ENCODE measurements at regions not wholly inside any gene's neighbourhood (a gene's known extent, or its start where the extent isn't known, plus 50 kb on each side); places are given as distances from the start of the nearest gene placed in this dataset.
A peak's percentile ranks its signal among the peaks of the same experiment; 100 is the strongest.

DNA sequence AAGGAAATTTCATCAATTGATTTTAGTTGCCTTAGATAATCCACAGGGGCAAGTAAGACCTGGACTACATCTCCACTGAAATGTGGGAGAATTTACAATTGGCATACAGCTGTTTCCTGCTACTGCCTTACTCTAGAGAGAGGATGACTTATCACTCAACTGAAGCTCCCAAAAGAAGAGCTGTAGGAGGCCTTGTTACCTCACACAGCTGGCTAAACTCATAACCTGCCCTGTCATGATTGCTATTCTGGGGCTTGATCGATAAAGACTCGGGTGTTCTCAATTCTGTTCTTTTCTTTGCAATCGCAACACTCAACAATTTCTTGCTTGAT is 1396.4 kb downstream of the EFNB2 start:
- POLR2A ChIA-PET: no interaction called here

DNA sequence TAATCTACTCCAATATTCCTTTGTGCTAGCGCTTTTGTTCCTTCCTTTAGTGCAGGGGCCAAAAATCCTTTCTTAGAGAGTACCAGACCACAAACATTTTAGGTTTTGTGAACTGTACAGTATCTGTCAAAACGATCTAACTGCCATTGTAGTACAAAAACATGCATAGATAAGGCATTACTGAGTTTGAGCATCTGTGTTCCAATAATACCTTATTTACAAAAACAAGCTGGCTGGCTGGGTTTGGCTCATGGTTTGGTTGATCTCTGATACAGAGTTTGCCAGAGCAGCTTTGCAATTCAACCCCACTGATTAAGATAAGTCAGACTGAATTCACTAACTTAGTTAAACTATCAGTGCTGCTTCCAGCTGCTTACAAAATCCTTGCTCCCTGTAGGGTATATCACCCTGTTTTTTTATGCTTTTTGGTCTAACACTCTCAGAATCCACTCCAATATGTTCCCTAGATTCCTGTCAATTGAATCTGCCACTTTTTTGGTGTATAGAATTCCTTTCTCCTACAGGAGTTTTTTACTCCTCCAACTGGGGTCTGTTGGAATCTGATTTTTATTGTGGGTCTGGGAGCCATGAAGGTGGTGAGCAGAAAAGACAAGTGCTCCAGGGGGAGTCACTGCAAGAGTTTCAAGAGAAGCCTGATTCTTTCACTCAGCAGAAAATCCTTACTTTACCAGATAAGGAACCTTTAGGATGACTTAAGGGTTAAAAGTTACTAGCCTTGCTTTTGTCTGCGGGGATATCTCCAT is 1399.4 kb downstream of the EFNB2 start:
- peaks cover 13% of the 10 kb centered on the region for H3K4me1 Mint-ChIP-seq
- H3K27ac Mint-ChIP-seq: no peak overlapping the region
- peaks cover 3% of the 10 kb centered on the region for H3K27me3 Mint-ChIP-seq
- no peak overlapping the region for H3K4me3 Mint-ChIP-seq
- peaks cover 1% of the 10 kb centered on the region for H3K36me3 Mint-ChIP-seq
- H3K9me3 Mint-ChIP-seq: no peaks in the 10 kb centered on the region
- ATAC-seq (ENCODE audit: low read depth) (no peak), DNase-seq (no peak)
- POLR2A ChIA-PET: no interaction called here

More for the DNA sequence above, 1396.4 kb downstream of the EFNB2 start:
- Mint-ChIP-seq H3K4me1 (peaks cover 13% of the 10 kb centered on the region), H3K27ac (peak overlapping the region; percentile 92), H3K9me3 (no peaks in the 10 kb centered on the region), H3K27me3 (peaks cover 3% of the 10 kb centered on the region), H3K36me3 (peaks cover 1% of the 10 kb centered on the region), H3K4me3 (peak overlapping the region; percentile 90)
- peak; percentile 2 for ATAC-seq (ENCODE audit: low read depth)
- no peak for DNase-seq

DNA sequence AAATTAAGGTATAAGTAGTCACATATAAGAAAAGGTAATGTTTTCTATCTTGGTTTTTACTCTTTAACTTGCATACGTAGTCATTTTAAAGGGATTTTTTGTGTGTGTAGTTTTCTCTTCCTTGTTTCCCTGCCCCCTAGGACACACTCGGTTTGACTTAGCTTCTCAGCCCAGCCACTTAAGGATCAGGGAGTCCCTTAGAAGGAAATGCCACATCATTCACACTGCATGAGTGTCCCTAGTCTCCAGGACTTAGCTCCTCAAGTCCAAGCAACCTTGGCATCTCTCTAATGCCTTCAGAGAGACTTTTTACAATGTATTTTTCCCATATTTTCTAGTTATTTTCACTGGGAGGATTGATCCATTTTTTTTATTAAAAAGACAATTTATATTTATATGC is 1407.7 kb downstream of the EFNB2 start:
- no peak overlapping the region for H3K27ac Mint-ChIP-seq
- no peaks in the 10 kb centered on the region for H3K27me3 Mint-ChIP-seq
- no peaks in the 10 kb centered on the region for H3K9me3 Mint-ChIP-seq
- no peak for ATAC-seq (ENCODE audit: low read depth)
- no peaks in the 10 kb centered on the region for H3K4me1 Mint-ChIP-seq
- no peak overlapping the region for H3K4me3 Mint-ChIP-seq
- DNase-seq: no peak
- H3K36me3 Mint-ChIP-seq: no peaks in the 10 kb centered on the region
- POLR2A ChIA-PET: no interaction called here

DNA sequence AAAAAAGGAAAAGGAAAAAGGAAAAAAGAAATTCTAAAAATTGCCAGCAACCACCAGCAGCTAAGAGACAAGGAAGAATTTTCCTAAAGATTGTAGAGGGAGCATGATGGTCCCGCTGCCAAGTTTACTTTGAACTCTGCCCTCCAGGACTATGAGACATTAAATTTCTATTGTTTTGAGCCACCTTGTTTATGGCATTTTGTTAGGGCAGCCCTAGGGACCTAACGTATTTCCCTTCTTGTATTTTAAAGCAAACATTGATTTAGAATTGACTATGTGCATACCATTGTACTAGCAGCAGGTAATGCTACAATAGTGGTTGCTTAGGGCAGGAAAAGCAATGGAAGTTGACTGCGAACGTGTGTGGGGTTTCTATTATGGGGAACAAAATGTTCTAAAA is 1414.2 kb downstream of the EFNB2 start:
- DNase-seq (no peak), ATAC-seq (ENCODE audit: low read depth) (no peak)
- Mint-ChIP-seq H3K27me3 (peaks cover 2% of the 10 kb centered on the region), H3K36me3 (no peaks in the 10 kb centered on the region), H3K27ac (no peak overlapping the region), H3K4me3 (no peak overlapping the region), H3K4me1 (no peaks in the 10 kb centered on the region), H3K9me3 (no peaks in the 10 kb centered on the region)
- POLR2A ChIA-PET: no interaction called here

DNA sequence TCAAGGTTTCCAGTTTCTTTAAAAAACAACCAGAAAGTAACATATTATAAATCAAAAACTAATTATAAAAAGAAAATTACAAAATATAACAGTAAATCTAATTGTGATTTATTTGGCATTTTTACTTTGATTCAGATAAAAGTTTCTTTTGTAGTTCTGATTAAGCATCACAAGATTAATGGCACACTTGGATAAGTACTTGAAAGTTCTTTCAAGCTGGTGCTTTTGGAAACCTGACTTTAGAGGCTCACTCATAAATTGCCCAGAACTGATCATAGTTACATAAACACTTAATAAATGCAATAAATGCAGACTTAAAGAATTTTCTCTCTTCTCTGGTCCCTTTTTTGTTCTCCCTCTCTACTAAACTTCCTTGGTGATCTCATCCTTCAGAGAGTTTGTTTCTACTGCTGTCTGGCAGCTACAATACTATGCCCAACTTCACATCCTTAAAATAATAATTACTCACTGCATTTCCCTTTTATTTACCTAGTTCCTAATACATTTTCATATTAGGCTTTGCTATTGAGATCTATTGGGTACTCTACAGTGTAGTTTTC is 1417.0 kb downstream of the EFNB2 start:
- no peaks in the 10 kb centered on the region for H3K4me1 Mint-ChIP-seq
- POLR2A ChIA-PET: no interaction called here

DNA sequence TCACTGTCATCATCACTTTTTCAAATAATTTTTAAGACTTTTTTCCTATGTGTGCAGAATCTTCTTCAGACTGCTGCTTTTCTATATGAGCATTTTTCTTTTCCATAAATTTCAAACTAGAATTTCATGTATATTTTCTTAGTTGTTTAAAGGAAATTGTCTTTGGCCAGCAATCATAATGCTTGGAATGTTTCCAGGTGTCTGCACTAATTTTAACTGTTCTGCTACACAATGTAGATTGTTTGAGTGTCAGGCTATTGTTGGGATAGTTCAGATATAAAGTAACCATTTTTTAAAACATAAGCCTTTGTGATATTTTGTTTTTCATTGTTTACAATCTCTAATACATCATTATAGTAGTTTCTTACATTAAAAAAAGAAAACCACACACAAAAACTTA is 1418.5 kb downstream of the EFNB2 start:
- Mint-ChIP-seq H3K4me1 (no peaks in the 10 kb centered on the region), H3K4me3 (no peak overlapping the region), H3K9me3 (no peaks in the 10 kb centered on the region), H3K36me3 (no peaks in the 10 kb centered on the region), H3K27me3 (peaks cover 2% of the 10 kb centered on the region), H3K27ac (no peak overlapping the region)
- no peak for ATAC-seq (ENCODE audit: low read depth)
- DNase-seq: no peak
- POLR2A ChIA-PET: no interaction called here

More for the DNA sequence above, 1417.0 kb downstream of the EFNB2 start:
- Mint-ChIP-seq H3K27me3 (peaks cover 2% of the 10 kb centered on the region), H3K4me3 (no peak overlapping the region), H3K36me3 (no peaks in the 10 kb centered on the region), H3K9me3 (no peaks in the 10 kb centered on the region), H3K27ac (no peak overlapping the region)
- no peak for ATAC-seq (ENCODE audit: low read depth)
- no peak for DNase-seq

DNA sequence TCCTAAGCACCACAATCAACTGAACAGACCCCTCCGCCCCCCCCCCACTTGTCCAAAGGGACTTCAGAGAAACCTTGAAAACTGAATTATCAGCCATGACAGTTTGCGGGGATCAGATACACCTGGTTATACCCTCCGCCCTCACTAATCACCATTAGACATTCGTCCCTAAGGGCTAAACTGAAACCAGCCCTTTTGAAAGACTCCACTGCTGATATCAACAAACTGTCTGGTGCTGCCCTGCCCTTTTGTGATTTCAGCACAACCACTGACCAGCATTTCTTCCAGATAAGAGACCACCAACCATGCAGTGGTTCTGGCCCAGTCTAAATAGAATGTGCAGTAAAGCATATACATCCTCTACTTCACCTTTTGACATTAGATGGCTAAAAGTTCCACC is 1422.9 kb downstream of the EFNB2 start:
- ATAC-seq (ENCODE audit: low read depth) (no peak), DNase-seq (no peak)
- Mint-ChIP-seq H3K36me3 (no peaks in the 10 kb centered on the region), H3K4me1 (no peaks in the 10 kb centered on the region), H3K27ac (no peak overlapping the region), H3K4me3 (no peak overlapping the region), H3K27me3 (no peaks in the 10 kb centered on the region), H3K9me3 (no peaks in the 10 kb centered on the region)
- POLR2A ChIA-PET: no interaction called here

DNA sequence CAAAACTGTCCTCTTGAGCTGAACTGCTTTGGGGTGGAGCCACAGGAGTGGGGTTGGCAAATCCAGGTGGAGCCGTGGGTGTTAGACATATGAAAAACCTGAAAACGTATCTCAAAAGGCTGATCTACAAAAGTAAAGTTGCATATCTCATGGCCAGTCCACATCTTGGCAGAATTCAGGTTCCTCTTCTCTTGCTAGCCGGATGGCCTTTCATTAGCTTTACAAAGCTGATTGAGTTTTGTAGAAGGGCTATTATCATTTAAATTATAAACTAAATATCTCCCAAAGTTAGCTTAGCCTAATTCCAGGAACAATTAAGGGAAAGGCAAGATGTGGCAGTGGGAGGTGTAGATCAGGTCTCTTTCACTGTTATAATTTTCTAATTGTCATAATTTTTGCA is 1427.7 kb downstream of the EFNB2 start:
- no peaks in the 10 kb centered on the region for H3K36me3 Mint-ChIP-seq
- H3K27ac Mint-ChIP-seq: no peak overlapping the region
- DNase-seq (no peak), ATAC-seq (ENCODE audit: low read depth) (no peak)
- H3K4me3 Mint-ChIP-seq: no peak overlapping the region
- POLR2A ChIA-PET: no interaction called here
- H3K9me3 Mint-ChIP-seq: no peaks in the 10 kb centered on the region
- no peaks in the 10 kb centered on the region for H3K27me3 Mint-ChIP-seq
- H3K4me1 Mint-ChIP-seq: no peaks in the 10 kb centered on the region

DNA sequence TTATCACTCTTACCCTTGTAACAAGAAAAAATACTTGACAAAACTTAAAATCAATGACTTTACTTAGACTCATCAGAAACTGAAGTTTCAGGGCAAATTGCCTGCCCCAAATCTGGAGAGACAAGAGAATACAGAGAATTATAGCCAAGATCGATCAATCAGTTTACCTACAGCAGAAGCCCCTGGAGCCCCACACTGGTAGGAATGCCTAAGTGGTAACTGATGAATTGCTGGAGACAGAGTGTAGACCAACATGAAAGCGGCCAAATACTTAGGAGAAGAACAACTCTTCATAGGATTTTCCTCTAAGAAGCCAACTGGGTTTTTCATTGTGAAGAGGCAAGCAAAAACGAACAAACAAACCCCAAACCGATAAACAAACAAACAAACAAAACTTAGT is 1430.0 kb downstream of the EFNB2 start:
- POLR2A ChIA-PET: no interaction called here
- DNase-seq (no peak), ATAC-seq (ENCODE audit: low read depth) (no peak)
- Mint-ChIP-seq H3K27ac (no peak overlapping the region), H3K36me3 (no peaks in the 10 kb centered on the region), H3K9me3 (no peaks in the 10 kb centered on the region), H3K27me3 (no peaks in the 10 kb centered on the region), H3K4me3 (no peak overlapping the region), H3K4me1 (no peaks in the 10 kb centered on the region)

DNA sequence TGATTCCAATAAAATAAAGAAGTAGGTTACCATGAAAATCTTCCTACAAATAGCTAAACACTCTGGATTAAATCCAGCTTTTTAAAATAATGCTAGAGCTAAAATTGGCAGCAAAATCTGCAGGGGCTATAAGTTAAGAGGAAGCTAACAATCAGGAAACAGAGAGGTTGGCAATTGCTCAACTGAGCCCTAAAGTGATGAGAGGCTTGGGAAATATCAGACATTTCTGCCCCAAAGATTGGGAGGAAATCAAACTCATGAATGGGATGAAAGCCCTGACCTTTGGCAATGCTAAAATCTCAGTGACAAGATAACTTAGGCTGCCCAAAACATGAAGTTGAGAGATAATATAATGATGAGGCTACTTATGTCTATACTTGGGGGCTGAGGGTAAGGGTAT is 1437.9 kb downstream of the EFNB2 start:
- no peaks in the 10 kb centered on the region for H3K4me1 Mint-ChIP-seq
- no peaks in the 10 kb centered on the region for H3K9me3 Mint-ChIP-seq
- H3K4me3 Mint-ChIP-seq: no peak overlapping the region
- no peak overlapping the region for H3K27ac Mint-ChIP-seq
- no peak for ATAC-seq (ENCODE audit: low read depth)
- H3K36me3 Mint-ChIP-seq: no peaks in the 10 kb centered on the region
- POLR2A ChIA-PET: no interaction called here
- H3K27me3 Mint-ChIP-seq: no peaks in the 10 kb centered on the region
- no peak for DNase-seq

DNA sequence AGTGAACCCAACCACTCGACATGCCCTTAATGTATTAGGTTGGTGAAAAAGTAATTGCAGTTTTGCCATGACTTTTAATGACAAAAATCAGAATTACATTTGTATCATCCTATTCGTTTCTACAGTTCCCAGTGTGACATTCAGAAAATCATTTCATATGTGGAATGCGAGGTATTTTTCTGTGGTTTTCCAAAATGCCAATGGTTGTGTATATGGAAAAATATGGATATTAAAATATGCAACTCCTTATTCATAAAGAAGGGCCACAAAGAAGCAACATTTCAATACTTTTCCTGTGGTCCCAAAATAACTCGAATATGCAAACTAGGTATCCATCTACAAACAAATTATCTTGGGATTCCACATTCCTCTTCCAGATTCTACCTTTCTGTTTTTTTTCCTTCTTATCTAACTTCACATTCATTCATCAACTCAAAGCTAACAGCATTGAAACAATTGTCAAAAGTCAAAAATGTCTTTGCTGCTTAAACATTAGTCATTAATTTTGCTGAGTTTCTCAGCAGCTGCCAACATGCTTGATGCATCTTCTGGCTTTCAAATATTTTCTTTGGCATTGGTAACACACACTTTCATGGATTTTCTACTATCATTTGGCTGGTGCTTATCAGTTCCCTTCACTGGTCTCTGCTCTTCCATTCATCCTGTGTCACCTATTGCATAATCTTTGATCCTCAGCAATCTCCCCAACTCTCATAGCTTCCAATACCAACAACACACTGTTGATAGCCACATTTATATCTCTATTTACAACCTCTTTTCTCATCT is 1445.4 kb downstream of the EFNB2 start:
- POLR2A ChIA-PET: no interaction called here
- Mint-ChIP-seq H3K36me3 (no peaks in the 10 kb centered on the region), H3K4me3 (no peak overlapping the region), H3K27ac (no peak overlapping the region), H3K27me3 (no peaks in the 10 kb centered on the region), H3K9me3 (no peaks in the 10 kb centered on the region), H3K4me1 (no peaks in the 10 kb centered on the region)
- ATAC-seq (ENCODE audit: low read depth) (no peak), DNase-seq (no peak)

DNA sequence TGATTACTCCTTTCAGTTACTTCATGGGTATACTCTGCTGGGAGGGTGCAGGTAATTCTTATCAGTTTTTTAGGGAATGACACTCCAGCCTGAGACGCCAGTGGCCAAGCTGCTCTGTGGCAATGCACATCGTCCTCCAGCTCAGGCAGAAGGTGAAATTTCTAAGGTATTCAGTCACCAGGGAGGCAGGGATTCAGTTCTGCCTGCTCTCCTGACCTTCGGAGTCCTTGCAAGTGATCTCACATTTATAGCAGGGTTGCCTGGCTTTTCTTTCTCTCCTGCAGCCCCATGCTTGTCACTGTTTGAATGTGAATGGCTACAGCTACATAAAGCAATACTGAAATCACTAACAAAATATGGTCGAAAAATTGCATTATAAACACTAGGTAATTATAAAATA is 1447.5 kb downstream of the EFNB2 start:
- DNase-seq (no peak), ATAC-seq (ENCODE audit: low read depth) (no peak)
- Mint-ChIP-seq H3K36me3 (no peaks in the 10 kb centered on the region), H3K4me3 (no peak overlapping the region), H3K27ac (no peak overlapping the region), H3K4me1 (no peaks in the 10 kb centered on the region), H3K27me3 (no peaks in the 10 kb centered on the region), H3K9me3 (no peaks in the 10 kb centered on the region)
- POLR2A ChIA-PET: no interaction called here

DNA sequence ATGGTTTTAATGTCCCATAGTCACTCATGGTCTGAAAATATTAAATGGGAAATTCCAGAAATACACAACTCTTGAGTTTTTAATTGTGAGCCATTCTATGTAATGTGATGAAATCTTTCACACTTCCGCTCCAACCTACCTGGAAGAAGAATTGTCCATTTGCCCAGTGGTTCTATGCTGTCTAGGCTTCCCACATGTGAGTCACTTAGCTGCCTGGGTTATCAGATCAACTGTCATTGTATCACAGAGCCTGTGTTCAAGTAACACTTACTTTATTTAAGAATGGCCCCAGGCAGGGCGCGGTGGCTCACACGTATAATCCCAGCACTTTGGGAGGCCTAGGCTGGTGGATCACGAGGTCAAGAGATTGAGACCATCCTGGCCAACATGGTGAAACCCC is 1450.5 kb downstream of the EFNB2 start:
- POLR2A ChIA-PET: no interaction called here
- H3K9me3 Mint-ChIP-seq: no peaks in the 10 kb centered on the region
- no peaks in the 10 kb centered on the region for H3K36me3 Mint-ChIP-seq
- no peaks in the 10 kb centered on the region for H3K27me3 Mint-ChIP-seq
- ATAC-seq (ENCODE audit: low read depth) (no peak), DNase-seq (no peak)
- no peaks in the 10 kb centered on the region for H3K4me1 Mint-ChIP-seq
- no peak overlapping the region for H3K27ac Mint-ChIP-seq
- H3K4me3 Mint-ChIP-seq: no peak overlapping the region

DNA sequence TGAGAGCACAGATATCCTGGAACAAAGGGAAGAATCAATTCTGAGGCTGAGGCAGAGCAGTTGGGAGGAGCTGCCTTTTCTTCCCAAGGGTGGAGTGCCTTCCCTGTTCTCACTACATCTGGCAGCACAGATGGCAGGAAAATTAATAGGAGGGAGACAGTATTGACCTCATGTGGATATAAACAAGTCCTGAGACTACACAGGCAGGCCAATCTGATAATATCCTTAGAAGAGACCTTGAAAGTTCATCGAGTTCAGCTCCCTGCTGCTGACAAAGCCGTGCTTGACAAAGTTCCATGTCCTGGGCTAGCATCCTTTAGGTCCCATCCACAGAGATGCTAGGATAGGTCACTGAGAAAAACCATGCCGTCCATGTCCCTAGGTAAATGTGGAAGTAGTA is 1451.5 kb downstream of the EFNB2 start:
- POLR2A ChIA-PET: no interaction called here

More for the DNA sequence above, 1451.5 kb downstream of the EFNB2 start:
- no peak overlapping the region for H3K4me3 Mint-ChIP-seq
- no peaks in the 10 kb centered on the region for H3K36me3 Mint-ChIP-seq
- no peaks in the 10 kb centered on the region for H3K9me3 Mint-ChIP-seq
- no peaks in the 10 kb centered on the region for H3K4me1 Mint-ChIP-seq
- H3K27ac Mint-ChIP-seq: no peak overlapping the region
- no peak for DNase-seq
- H3K27me3 Mint-ChIP-seq: no peaks in the 10 kb centered on the region
- ATAC-seq (ENCODE audit: low read depth): no peak
